HL-60 (cell line): ENCODE measurements at regions not wholly inside any gene's neighbourhood (a gene's known extent, or its start where the extent isn't known, plus 50 kb on each side); places are given as distances from the start of the nearest gene placed in this dataset.

Experiments
- DNase-seq, 2 experiments: peaks; one replicate each; pipeline ENCODE4 v3.0.0-alpha.2; 2010 to 2020; ENCODE audit warnings: low read depth in 1 of 2, low spot score in 1 of 2
- H3K27ac ChIP-seq: fragments of 250-450 bp; sonication (Bioruptor Pico); replicated peaks from 2 replicates; pipeline ENCODE4 v1.5.1; 2020; ENCODE audit warnings: mild to moderate bottlenecking, moderate library complexity
- H3K27me3 ChIP-seq: fragments of 250-450 bp; sonication (Bioruptor Pico); 2 replicates; pipeline ENCODE4 v1.5.1; 2021; ENCODE audit warnings: mild to moderate bottlenecking, moderate library complexity; ENCODE audit not compliant: insufficient read depth, poor library complexity, severe bottlenecking
- H3K4me3 ChIP-seq: replicated peaks from 2 replicates; pipeline ENCODE4 v1.5.1; 2011; ENCODE audit warnings: mild to moderate bottlenecking, control low read depth, low read length; ENCODE audit not compliant: insufficient read depth
- GABPA ChIP-seq: IDR thresholded peaks from 2 replicates; pipeline ENCODE4 v1.6.1; 2012; ENCODE audit warnings: low read depth
- POLR2AphosphoS5 ChIP-seq: IDR thresholded peaks from 2 replicates; pipeline ENCODE4 v1.6.1; 2012; ENCODE audit warnings: low read depth
- SPI1 ChIP-seq: IDR thresholded peaks from 2 replicates; pipeline ENCODE4 v1.6.1; 2012; ENCODE audit warnings: low read depth, mild to moderate bottlenecking, borderline replicate concordance
- TF ChIP-seq, protein P1 (sequence below): IDR thresholded peaks from one replicate; pipeline ENCODE4 v1.5.1; 2011; ENCODE audit warnings: low read length, control low read depth, inconsistent platforms; ENCODE audit not compliant: insufficient read depth
- TF ChIP-seq, protein P2 (sequence below): IDR thresholded peaks from 2 replicates; pipeline ENCODE4 v1.6.1; 2012; ENCODE audit warnings: low read depth; ENCODE audit not compliant: insufficient replicate concordance

DNA sequence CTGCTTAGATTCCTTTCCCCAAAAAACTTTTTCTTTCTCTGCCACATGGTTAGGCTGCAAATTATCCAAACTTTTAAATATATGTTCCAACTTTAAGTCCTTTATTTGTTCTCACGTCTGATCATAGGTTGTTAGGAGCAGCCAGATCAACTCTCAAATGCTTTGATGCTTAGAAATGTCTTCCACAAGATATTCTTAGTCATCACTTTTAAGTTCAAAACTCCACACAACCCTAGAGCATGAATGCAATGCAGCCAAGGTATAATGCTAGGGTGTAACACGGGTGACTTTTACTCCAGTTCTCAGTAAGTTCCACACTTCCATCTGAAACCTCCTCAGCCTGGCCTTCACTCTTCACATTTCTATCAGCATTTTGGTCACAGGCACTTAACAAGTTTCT lies 987.5 kb downstream of the DCDC2C start:
- no peak for DNase-seq
- TF ChIP-seq POLR2AphosphoS5: no peak
- TF ChIP-seq, protein P1, sequence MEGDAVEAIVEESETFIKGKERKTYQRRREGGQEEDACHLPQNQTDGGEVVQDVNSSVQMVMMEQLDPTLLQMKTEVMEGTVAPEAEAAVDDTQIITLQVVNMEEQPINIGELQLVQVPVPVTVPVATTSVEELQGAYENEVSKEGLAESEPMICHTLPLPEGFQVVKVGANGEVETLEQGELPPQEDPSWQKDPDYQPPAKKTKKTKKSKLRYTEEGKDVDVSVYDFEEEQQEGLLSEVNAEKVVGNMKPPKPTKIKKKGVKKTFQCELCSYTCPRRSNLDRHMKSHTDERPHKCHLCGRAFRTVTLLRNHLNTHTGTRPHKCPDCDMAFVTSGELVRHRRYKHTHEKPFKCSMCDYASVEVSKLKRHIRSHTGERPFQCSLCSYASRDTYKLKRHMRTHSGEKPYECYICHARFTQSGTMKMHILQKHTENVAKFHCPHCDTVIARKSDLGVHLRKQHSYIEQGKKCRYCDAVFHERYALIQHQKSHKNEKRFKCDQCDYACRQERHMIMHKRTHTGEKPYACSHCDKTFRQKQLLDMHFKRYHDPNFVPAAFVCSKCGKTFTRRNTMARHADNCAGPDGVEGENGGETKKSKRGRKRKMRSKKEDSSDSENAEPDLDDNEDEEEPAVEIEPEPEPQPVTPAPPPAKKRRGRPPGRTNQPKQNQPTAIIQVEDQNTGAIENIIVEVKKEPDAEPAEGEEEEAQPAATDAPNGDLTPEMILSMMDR: no peak
- no peak for TF ChIP-seq GABPA
- no peak for TF ChIP-seq SPI1
- TF ChIP-seq, protein P2, sequence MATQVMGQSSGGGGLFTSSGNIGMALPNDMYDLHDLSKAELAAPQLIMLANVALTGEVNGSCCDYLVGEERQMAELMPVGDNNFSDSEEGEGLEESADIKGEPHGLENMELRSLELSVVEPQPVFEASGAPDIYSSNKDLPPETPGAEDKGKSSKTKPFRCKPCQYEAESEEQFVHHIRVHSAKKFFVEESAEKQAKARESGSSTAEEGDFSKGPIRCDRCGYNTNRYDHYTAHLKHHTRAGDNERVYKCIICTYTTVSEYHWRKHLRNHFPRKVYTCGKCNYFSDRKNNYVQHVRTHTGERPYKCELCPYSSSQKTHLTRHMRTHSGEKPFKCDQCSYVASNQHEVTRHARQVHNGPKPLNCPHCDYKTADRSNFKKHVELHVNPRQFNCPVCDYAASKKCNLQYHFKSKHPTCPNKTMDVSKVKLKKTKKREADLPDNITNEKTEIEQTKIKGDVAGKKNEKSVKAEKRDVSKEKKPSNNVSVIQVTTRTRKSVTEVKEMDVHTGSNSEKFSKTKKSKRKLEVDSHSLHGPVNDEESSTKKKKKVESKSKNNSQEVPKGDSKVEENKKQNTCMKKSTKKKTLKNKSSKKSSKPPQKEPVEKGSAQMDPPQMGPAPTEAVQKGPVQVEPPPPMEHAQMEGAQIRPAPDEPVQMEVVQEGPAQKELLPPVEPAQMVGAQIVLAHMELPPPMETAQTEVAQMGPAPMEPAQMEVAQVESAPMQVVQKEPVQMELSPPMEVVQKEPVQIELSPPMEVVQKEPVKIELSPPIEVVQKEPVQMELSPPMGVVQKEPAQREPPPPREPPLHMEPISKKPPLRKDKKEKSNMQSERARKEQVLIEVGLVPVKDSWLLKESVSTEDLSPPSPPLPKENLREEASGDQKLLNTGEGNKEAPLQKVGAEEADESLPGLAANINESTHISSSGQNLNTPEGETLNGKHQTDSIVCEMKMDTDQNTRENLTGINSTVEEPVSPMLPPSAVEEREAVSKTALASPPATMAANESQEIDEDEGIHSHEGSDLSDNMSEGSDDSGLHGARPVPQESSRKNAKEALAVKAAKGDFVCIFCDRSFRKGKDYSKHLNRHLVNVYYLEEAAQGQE: no peak
- Histone ChIP-seq H3K4me3 (no peak overlapping the region), H3K27ac (no peak overlapping the region), H3K27me3 (no peaks in the 10 kb centered on the region)

DNA sequence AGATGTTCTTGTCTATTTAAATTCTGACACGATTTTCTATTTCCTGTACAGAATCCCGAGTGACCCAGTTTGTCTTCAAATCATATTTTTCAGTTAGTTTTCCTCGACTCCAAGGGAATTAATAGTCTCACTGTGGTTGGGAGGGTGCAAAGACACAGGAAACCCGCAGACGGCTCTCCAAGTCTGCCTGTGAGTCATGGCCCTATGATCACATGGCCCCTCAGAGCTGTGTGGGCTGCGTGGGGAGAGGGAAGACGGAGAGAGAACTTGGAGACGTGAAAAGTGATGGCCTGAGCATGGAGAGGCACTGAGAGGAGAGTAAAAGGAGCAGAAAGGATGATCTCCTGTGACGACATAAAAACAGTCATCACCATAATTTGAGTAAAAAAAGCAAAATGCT lies 989.9 kb downstream of the DCDC2C start:
- Histone ChIP-seq H3K27me3 (no peaks in the 10 kb centered on the region), H3K4me3 (no peak overlapping the region), H3K27ac (no peak overlapping the region)
- TF ChIP-seq, protein P2: no peak
- TF ChIP-seq GABPA (no peak), SPI1 (no peak), POLR2AphosphoS5 (no peak)
- TF ChIP-seq, protein P1: no peak
- no peak for DNase-seq

DNA sequence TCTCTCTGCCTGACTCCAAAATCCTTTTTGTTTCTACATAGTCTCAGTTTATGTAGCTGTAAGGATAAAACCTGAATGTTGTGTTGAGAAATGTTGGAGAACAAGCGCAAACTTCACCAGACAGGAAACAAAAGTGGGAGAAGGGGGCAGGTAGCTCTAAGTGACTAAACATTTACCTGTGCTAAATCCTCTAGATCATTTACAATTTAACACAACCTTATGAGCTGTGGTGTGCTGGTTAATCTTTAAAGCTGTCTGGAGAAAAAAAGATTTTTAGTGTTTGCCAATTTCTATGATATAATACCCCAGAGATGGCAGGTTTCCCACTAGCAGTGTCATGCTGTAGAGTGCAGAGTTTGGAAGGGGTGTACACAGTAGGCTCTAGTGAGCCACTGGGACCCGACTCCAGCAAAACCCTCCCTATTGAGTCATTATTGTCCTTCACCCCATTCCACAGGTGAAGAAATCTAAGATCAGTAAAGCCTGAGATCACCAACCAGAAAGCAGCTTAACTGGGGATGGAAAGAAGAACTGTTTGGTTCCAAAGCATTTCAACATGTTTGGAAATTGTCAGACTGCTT lies 992.0 kb downstream of the DCDC2C start:
- Histone ChIP-seq H3K4me3 (no peak overlapping the region), H3K27ac (no peak overlapping the region), H3K27me3 (no peaks in the 10 kb centered on the region)
- TF ChIP-seq, protein P2: no peak
- no peak for TF ChIP-seq POLR2AphosphoS5
- TF ChIP-seq, protein P1: no peak
- DNase-seq: no peak
